SK-N-SH (cell line): ENCODE measurements at regions not wholly inside any gene's neighbourhood (a gene's known extent, or its start where the extent isn't known, plus 50 kb on each side); places are given as distances from the start of the nearest gene placed in this dataset.
"Not testable (repeated sequence)": the region's sequence is repeated elsewhere in the genome, so short reads cannot be mapped to it uniquely, and the experiment has no call there.

Source experiments
- CHD2 ChIP-seq: fragments of 150-350 bp; IDR thresholded peaks from 2 replicates; pipeline ENCODE4 v1.6.1; 2018; ENCODE audit warnings: low read length; ENCODE audit not compliant: partially characterized antibody
- EP300 ChIP-seq, 2 experiments: IDR thresholded peaks; 2 replicates each; pipeline versions ENCODE4 v1.4.0 to v1.6.1; 2012; ENCODE audit warnings: borderline replicate concordance in 1 of 2, low read depth in 1 of 2, low read length in 1 of 2
- FOSL2 ChIP-seq: IDR thresholded peaks from 2 replicates; pipeline ENCODE4 v1.4.0; 2012; ENCODE audit warnings: low read depth, mild to moderate bottlenecking, moderate library complexity, borderline replicate concordance
- JUND ChIP-seq: IDR thresholded peaks from 2 replicates; pipeline ENCODE4 v1.4.0; 2012
- MEF2A ChIP-seq: IDR thresholded peaks from 2 replicates; pipeline ENCODE4 v1.4.0; 2012; ENCODE audit warnings: low read depth, borderline replicate concordance
- MXI1 ChIP-seq: IDR thresholded peaks from 2 replicates; pipeline ENCODE4 v1.6.1; 2012; ENCODE audit warnings: mild to moderate bottlenecking, low read depth, low read length, improper control_type of control experiment
- NFIC ChIP-seq: IDR thresholded peaks from 2 replicates; pipeline ENCODE4 v1.4.0; 2012; ENCODE audit warnings: borderline replicate concordance
- POLR2AphosphoS5 ChIP-seq: IDR thresholded peaks from 2 replicates; pipeline ENCODE4 v1.6.1; 2012; ENCODE audit warnings: low read depth, low read length
- TF ChIP-seq, protein P1 (sequence below): IDR thresholded peaks from 2 replicates; pipeline ENCODE4 v1.4.0; 2012; ENCODE audit warnings: low read depth, borderline replicate concordance
- TF ChIP-seq, protein P2 (sequence below): fragments of 200-600 bp; sonication (generic); IDR thresholded peaks from 2 replicates; pipeline ENCODE4 v1.6.1; 2017; ENCODE audit warnings: antibody characterized with exemption, mild to moderate bottlenecking, moderate library complexity
- TF ChIP-seq, protein P3 (sequence below): IDR thresholded peaks from 2 replicates; pipeline ENCODE4 v1.4.0; 2012; ENCODE audit warnings: low read depth

- not testable (repeated sequence) for TF ChIP-seq FOSL2; MXI1; EP300 (IDR thresholded peaks at IDR 0.05; ENCODE audit: borderline replicate concordance in 1 of 2, low read depth in 1 of 2, low read length in 1 of 2); NFIC; CHD2; POLR2AphosphoS5; JUND; MEF2A
- TF ChIP-seq, protein P1, sequence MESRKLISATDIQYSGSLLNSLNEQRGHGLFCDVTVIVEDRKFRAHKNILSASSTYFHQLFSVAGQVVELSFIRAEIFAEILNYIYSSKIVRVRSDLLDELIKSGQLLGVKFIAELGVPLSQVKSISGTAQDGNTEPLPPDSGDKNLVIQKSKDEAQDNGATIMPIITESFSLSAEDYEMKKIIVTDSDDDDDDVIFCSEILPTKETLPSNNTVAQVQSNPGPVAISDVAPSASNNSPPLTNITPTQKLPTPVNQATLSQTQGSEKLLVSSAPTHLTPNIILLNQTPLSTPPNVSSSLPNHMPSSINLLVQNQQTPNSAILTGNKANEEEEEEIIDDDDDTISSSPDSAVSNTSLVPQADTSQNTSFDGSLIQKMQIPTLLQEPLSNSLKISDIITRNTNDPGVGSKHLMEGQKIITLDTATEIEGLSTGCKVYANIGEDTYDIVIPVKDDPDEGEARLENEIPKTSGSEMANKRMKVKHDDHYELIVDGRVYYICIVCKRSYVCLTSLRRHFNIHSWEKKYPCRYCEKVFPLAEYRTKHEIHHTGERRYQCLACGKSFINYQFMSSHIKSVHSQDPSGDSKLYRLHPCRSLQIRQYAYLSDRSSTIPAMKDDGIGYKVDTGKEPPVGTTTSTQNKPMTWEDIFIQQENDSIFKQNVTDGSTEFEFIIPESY, result not testable (repeated sequence)
- TF ChIP-seq, protein P2, sequence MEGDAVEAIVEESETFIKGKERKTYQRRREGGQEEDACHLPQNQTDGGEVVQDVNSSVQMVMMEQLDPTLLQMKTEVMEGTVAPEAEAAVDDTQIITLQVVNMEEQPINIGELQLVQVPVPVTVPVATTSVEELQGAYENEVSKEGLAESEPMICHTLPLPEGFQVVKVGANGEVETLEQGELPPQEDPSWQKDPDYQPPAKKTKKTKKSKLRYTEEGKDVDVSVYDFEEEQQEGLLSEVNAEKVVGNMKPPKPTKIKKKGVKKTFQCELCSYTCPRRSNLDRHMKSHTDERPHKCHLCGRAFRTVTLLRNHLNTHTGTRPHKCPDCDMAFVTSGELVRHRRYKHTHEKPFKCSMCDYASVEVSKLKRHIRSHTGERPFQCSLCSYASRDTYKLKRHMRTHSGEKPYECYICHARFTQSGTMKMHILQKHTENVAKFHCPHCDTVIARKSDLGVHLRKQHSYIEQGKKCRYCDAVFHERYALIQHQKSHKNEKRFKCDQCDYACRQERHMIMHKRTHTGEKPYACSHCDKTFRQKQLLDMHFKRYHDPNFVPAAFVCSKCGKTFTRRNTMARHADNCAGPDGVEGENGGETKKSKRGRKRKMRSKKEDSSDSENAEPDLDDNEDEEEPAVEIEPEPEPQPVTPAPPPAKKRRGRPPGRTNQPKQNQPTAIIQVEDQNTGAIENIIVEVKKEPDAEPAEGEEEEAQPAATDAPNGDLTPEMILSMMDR, result not testable (repeated sequence)
- TF ChIP-seq, protein P3, sequence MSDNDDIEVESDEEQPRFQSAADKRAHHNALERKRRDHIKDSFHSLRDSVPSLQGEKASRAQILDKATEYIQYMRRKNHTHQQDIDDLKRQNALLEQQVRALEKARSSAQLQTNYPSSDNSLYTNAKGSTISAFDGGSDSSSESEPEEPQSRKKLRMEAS, result not testable (repeated sequence)
Observed at GRCh38 chr4:187002133-187002532, 278.5 kb upstream of the FAT1 start.
